HUES48 (cell line): ENCODE measurements at regions not wholly inside any gene's neighbourhood (a gene's known extent, or its start where the extent isn't known, plus 50 kb on each side); places are given as distances from the start of the nearest gene placed in this dataset.

ENCODE experiments used
- H3K27ac ChIP-seq: one replicate; pipeline ENCODE4 v1.7.0; 2013; ENCODE audit warnings: low read depth, low read length, inconsistent platforms
- H3K27me3 ChIP-seq: 2 replicates; pipeline ENCODE4 v1.6.1; 2013; ENCODE audit warnings: mild to moderate bottlenecking, low read length; ENCODE audit not compliant: control insufficient read depth, insufficient read depth
- H3K36me3 ChIP-seq: 2 replicates; pipeline ENCODE4 v1.6.1; 2013; ENCODE audit warnings: low read length; ENCODE audit not compliant: control insufficient read depth, insufficient read depth
- H3K4me1 ChIP-seq: 2 replicates; pipeline ENCODE4 v1.6.1; 2013; ENCODE audit warnings: mild to moderate bottlenecking, low read length; ENCODE audit not compliant: control insufficient read depth, insufficient read depth
- H3K4me3 ChIP-seq: 2 replicates; pipeline ENCODE4 v1.5.1; 2013; ENCODE audit warnings: mild to moderate bottlenecking, low read depth, low read length
- H3K9ac ChIP-seq: 2 replicates; pipeline ENCODE4 v1.6.1; 2013; ENCODE audit warnings: mild to moderate bottlenecking, low read depth, low read length, moderate library complexity
- H3K9me3 ChIP-seq: 2 replicates; pipeline ENCODE4 v1.6.1; 2013; ENCODE audit warnings: low read length; ENCODE audit not compliant: control insufficient read depth, insufficient read depth

- H3K4me1 ChIP-seq = no peaks in the 10 kb centered on the region
- no peaks in the 10 kb centered on the region for H3K36me3 ChIP-seq
- no peak overlapping the region for H3K9ac ChIP-seq
These were observed 404.5 kb upstream of the TBX3 start for GRCh38 chr12:115088328-115088994.

GRCh38 chr12:115085594-115085993 lies 401.6 kb upstream of the TBX3 start:
- Histone ChIP-seq H3K4me1 (no peaks in the 10 kb centered on the region), H3K9me3 (no peaks in the 10 kb centered on the region), H3K36me3 (no peaks in the 10 kb centered on the region), H3K4me3 (no peak overlapping the region), H3K27ac (no peak overlapping the region), H3K27me3 (no peaks in the 10 kb centered on the region), H3K9ac (no peak overlapping the region)

More at GRCh38 chr12:115088328-115088994, 404.5 kb upstream of the TBX3 start:
- Histone ChIP-seq H3K27ac (no peak overlapping the region), H3K9me3 (no peaks in the 10 kb centered on the region), H3K27me3 (no peaks in the 10 kb centered on the region), H3K4me3 (no peak overlapping the region)

DNA sequence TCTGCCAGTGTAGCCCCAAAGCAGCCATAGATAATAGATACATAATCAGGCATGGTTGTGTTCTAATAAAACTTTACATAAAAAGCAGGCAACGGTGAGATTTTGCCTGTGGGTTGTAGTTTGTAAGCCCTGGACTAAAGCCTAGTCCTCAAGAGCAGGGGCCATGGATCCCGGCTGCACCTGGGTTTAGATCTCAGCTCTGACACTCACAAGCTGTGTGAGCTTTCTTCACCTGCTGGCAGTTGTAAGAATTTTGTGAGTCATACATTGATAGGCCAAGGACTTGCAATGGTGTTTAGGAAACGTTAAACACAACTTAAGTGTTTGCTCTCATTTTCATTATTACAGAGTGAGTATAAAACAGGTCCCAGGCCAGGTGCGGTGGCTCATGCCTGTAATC lies 395.8 kb upstream of the TBX3 start:
- Histone ChIP-seq H3K36me3 (no peaks in the 10 kb centered on the region), H3K9ac (no peak overlapping the region), H3K9me3 (no peaks in the 10 kb centered on the region), H3K4me3 (no peak overlapping the region), H3K27ac (no peak overlapping the region), H3K27me3 (no peaks in the 10 kb centered on the region), H3K4me1 (no peaks in the 10 kb centered on the region)

- Histone ChIP-seq H3K9me3 (no peaks in the 10 kb centered on the region), H3K27ac (no peak overlapping the region), H3K4me3 (no peak overlapping the region), H3K27me3 (no peaks in the 10 kb centered on the region), H3K4me1 (no peaks in the 10 kb centered on the region), H3K9ac (no peak overlapping the region), H3K36me3 (no peaks in the 10 kb centered on the region)
These were observed 395.0 kb upstream of the TBX3 start for GRCh38 chr12:115078990-115079389.

DNA sequence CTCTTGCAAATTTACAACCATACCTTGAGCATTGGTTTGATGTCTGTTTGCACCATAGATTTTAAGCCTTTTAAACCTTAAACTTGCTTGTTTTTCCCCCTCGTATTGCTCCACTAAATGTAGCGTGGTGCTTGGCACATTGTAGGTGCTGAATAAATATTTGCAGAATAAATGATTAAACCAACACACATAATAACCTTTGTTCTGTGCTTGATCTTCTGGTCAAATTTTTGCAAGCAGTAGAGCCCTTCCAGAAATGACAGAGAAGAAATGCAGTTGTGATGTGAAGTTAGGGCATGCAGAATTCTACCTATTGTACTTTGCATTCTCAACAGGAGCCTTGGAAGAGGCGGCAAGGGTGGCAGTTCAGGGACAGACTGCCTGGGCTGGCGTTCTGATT lies 394.4 kb upstream of the TBX3 start:
- Histone ChIP-seq H3K4me3 (no peak overlapping the region), H3K27me3 (no peaks in the 10 kb centered on the region), H3K36me3 (no peaks in the 10 kb centered on the region), H3K4me1 (no peaks in the 10 kb centered on the region), H3K9ac (no peak overlapping the region), H3K27ac (no peak overlapping the region), H3K9me3 (no peaks in the 10 kb centered on the region)

GRCh38 chr12:115075552-115076170 lies 391.7 kb upstream of the TBX3 start:
- no peak overlapping the region for H3K9ac ChIP-seq
- H3K36me3 ChIP-seq = no peaks in the 10 kb centered on the region
- no peak overlapping the region for H3K27ac ChIP-seq
- no peak overlapping the region for H3K4me3 ChIP-seq
- peaks cover 6% of the 10 kb centered on the region for H3K4me1 ChIP-seq
- H3K9me3 ChIP-seq = no peaks in the 10 kb centered on the region
- H3K27me3 ChIP-seq = no peaks in the 10 kb centered on the region

GRCh38 chr12:115074617-115075016 lies 390.6 kb upstream of the TBX3 start:
- no peaks in the 10 kb centered on the region for H3K9me3 ChIP-seq
- no peaks in the 10 kb centered on the region for H3K36me3 ChIP-seq
- H3K9ac ChIP-seq = no peak overlapping the region
- no peak overlapping the region for H3K4me3 ChIP-seq
- no peaks in the 10 kb centered on the region for H3K27me3 ChIP-seq
- H3K4me1 ChIP-seq = peaks cover 6% of the 10 kb centered on the region
- no peak overlapping the region for H3K27ac ChIP-seq

GRCh38 chr12:115072712-115073111 lies 388.7 kb upstream of the TBX3 start:
- no peak overlapping the region for H3K9ac ChIP-seq

GRCh38 chr12:115070313-115070712 lies 386.3 kb upstream of the TBX3 start:
- no peak overlapping the region for H3K27ac ChIP-seq
- H3K27me3 ChIP-seq = no peaks in the 10 kb centered on the region
- no peak overlapping the region for H3K9ac ChIP-seq
- H3K4me3 ChIP-seq = no peak overlapping the region
- H3K4me1 ChIP-seq = peaks cover 6% of the 10 kb centered on the region
- no peaks in the 10 kb centered on the region for H3K9me3 ChIP-seq
- no peaks in the 10 kb centered on the region for H3K36me3 ChIP-seq

More at GRCh38 chr12:115072712-115073111, 388.7 kb upstream of the TBX3 start:
- Histone ChIP-seq H3K27ac (no peak overlapping the region), H3K36me3 (no peaks in the 10 kb centered on the region), H3K4me1 (peaks cover 6% of the 10 kb centered on the region), H3K27me3 (no peaks in the 10 kb centered on the region), H3K9me3 (no peaks in the 10 kb centered on the region), H3K4me3 (no peak overlapping the region)

- Histone ChIP-seq H3K4me3 (no peak overlapping the region), H3K4me1 (no peaks in the 10 kb centered on the region), H3K27ac (no peak overlapping the region), H3K9ac (no peak overlapping the region), H3K27me3 (no peaks in the 10 kb centered on the region), H3K9me3 (no peaks in the 10 kb centered on the region), H3K36me3 (no peaks in the 10 kb centered on the region)
These were observed 380.3 kb upstream of the TBX3 start for GRCh38 chr12:115064296-115064695.

- H3K36me3 ChIP-seq = no peaks in the 10 kb centered on the region
- no peaks in the 10 kb centered on the region for H3K9me3 ChIP-seq
- H3K9ac ChIP-seq = no peak overlapping the region
- H3K27me3 ChIP-seq = no peaks in the 10 kb centered on the region
- no peak overlapping the region for H3K4me3 ChIP-seq
- H3K27ac ChIP-seq = no peak overlapping the region
- peaks cover 12% of the 10 kb centered on the region for H3K4me1 ChIP-seq
These were observed 378.8 kb upstream of the TBX3 start for GRCh38 chr12:115062741-115063140.
